ENCODE measurements at regions not wholly inside any gene's neighbourhood (a gene's known extent, or its start where the extent isn't known, plus 50 kb on each side); places are given as distances from the start of the nearest gene placed in this dataset.

DNA sequence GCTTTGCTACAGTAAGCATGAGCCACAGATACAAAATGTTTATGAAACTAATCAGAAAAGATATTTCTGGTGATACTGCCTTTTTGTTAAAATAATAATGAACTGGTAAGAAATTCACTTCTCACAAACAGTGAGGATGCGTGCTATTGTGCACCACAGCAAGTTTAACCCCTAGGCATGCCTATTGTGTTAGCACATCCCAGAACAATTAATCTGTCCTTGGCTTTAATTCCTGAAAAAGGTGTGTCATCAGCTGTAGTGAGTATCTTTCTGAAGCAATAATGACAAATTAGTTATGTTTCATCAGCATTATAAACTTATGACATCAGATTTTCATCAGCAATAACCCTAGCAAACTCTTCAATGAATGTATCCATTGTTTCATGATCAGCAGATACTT lies 1307.2 kb downstream of the EFNA5 start:
- no peak overlapping the region for H2AFZ ChIP-seq (ENCODE audit: insufficient read depth, low read depth, low read length, poor library complexity, severe bottlenecking)
- intact Hi-C loops (cut with micrococcal nuclease) = no loop called here
- no peak overlapping the region for H3K4me2 ChIP-seq (replicated peaks; ENCODE audit: low read depth, low read length, poor library complexity, severe bottlenecking)
- TF ChIP-seq, protein P1, sequence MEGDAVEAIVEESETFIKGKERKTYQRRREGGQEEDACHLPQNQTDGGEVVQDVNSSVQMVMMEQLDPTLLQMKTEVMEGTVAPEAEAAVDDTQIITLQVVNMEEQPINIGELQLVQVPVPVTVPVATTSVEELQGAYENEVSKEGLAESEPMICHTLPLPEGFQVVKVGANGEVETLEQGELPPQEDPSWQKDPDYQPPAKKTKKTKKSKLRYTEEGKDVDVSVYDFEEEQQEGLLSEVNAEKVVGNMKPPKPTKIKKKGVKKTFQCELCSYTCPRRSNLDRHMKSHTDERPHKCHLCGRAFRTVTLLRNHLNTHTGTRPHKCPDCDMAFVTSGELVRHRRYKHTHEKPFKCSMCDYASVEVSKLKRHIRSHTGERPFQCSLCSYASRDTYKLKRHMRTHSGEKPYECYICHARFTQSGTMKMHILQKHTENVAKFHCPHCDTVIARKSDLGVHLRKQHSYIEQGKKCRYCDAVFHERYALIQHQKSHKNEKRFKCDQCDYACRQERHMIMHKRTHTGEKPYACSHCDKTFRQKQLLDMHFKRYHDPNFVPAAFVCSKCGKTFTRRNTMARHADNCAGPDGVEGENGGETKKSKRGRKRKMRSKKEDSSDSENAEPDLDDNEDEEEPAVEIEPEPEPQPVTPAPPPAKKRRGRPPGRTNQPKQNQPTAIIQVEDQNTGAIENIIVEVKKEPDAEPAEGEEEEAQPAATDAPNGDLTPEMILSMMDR (IDR thresholded peaks at IDR 0.05) = no peak
- TF ChIP-seq EZH2 (IDR thresholded peaks at IDR 0.05; ENCODE audit: borderline replicate concordance, insufficient read depth, low read depth, low read length, poor library complexity, severe bottlenecking) = no peak
- no peak for ATAC-seq (ENCODE audit: low read depth)
- DNase-seq = no peak
- H3K9ac ChIP-seq (ENCODE audit: low read length) = no peak overlapping the region
- no peaks in the 10 kb centered on the region for H3K36me3 ChIP-seq (replicated peaks in 1 of 2; ENCODE audit: control extremely low read depth in 1 of 2, control insufficient read depth in 1 of 2, extremely low read depth in 1 of 2, insufficient read depth in 2 of 2, low read length in 1 of 2)
- H3K4me3 ChIP-seq (ENCODE audit: control extremely low read depth in 1 of 5, extremely low read depth in 1 of 5, insufficient read depth in 1 of 5, low read depth in 2 of 5, low read length in 4 of 5) = no peak overlapping the region
- H3K27me3 ChIP-seq (replicated peaks in 1 of 4; ENCODE audit: control extremely low read depth in 1 of 4, control insufficient read depth in 3 of 4, insufficient read depth in 4 of 4, low read length in 3 of 4) = no peaks in the 10 kb centered on the region
- CTCF ChIA-PET = no interaction called here
- H4K20me1 ChIP-seq (ENCODE audit: control insufficient read depth, insufficient read depth, low read length, poor library complexity, severe bottlenecking) = no peaks in the 10 kb centered on the region
- no peaks in the 10 kb centered on the region for H3K4me1 ChIP-seq (ENCODE audit: control insufficient read depth in 2 of 2, insufficient read depth in 2 of 2, low read length in 2 of 2)
- H3K4me1 Mint-ChIP-seq = no peaks in the 10 kb centered on the region
- peaks cover 0 to 3% (median 0%) of the 10 kb centered on the region in 3 donors for H3K9me3 ChIP-seq (ENCODE audit: control extremely low read depth in 1 of 3, control insufficient read depth in 2 of 3, insufficient read depth in 1 of 3, low read length in 2 of 3)
- no peaks in the 10 kb centered on the region for H3K27me3 Mint-ChIP-seq
- H3K79me2 ChIP-seq (ENCODE audit: control insufficient read depth, insufficient read depth, low read length) = no peaks in the 10 kb centered on the region
- peaks cover 8% of the 10 kb centered on the region for H3K9me3 Mint-ChIP-seq (ENCODE audit: insufficient read depth)
- POLR2A ChIA-PET = no interaction called here
- no peak overlapping the region for H3K4me3 Mint-ChIP-seq
- whole genome bisulfite sequencing (ENCODE audit: insufficient coverage) = no CpG with 5 or more reads among the region's 1 CpG
- no peak overlapping the region for H3K27ac ChIP-seq (ENCODE audit: low read length in 2 of 2)
- no peak overlapping the region for H3K27ac Mint-ChIP-seq

DNA sequence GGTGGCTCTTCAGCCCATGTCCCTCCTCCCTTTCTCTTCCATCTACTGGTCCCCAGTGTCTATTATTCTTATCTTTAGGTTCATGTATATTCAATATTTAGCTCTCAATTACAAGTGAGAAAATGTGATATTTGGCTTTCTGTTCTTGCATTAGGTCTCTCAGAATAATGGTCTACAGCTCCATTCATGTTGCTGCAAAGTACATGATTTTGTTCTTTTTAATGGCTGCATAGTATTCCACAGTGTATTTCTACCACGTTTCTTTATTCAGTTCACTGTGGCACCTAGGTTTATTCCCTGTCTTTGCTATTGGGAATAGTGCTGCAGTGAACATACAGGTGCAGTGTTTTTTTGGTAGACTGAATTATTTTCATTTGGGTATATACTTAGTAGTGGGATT lies 1308.8 kb downstream of the EFNA5 start:
- CTCF ChIA-PET = no interaction called here
- H3K9me3 Mint-ChIP-seq (ENCODE audit: insufficient read depth) = peaks cover 4% of the 10 kb centered on the region

More for the DNA sequence above, 1308.8 kb downstream of the EFNA5 start:
- no peaks in the 10 kb centered on the region for H3K36me3 ChIP-seq (replicated peaks in 1 of 2; ENCODE audit: control extremely low read depth in 1 of 2, control insufficient read depth in 1 of 2, extremely low read depth in 1 of 2, insufficient read depth in 2 of 2, low read length in 1 of 2)
- no peaks in the 10 kb centered on the region for H3K79me2 ChIP-seq (ENCODE audit: control insufficient read depth, insufficient read depth, low read length)
- POLR2A ChIA-PET = interaction anchor here (0.7 kb wide), 1 partner anchor 157 kb away, joined by 4 read pairs; no protein-coding TSS in a partner anchor
- H3K4me3 ChIP-seq (ENCODE audit: control extremely low read depth in 1 of 5, extremely low read depth in 1 of 5, insufficient read depth in 1 of 5, low read depth in 2 of 5, low read length in 4 of 5) = no peak overlapping the region
- no peaks in the 10 kb centered on the region for H3K27me3 Mint-ChIP-seq
- TF ChIP-seq, protein P1 (IDR thresholded peaks at IDR 0.05) = no peak
- TF ChIP-seq EZH2 (IDR thresholded peaks at IDR 0.05; ENCODE audit: borderline replicate concordance, insufficient read depth, low read depth, low read length, poor library complexity, severe bottlenecking) = no peak
- H3K27ac Mint-ChIP-seq = no peak overlapping the region
- no peaks in the 10 kb centered on the region for H3K4me1 ChIP-seq (ENCODE audit: control insufficient read depth in 2 of 2, insufficient read depth in 2 of 2, low read length in 2 of 2)
- no peak overlapping the region for H3K4me2 ChIP-seq (replicated peaks; ENCODE audit: low read depth, low read length, poor library complexity, severe bottlenecking)
- intact Hi-C loops (cut with micrococcal nuclease) = no loop called here
- no peak for DNase-seq
- ATAC-seq (ENCODE audit: low read depth) = no peak
- no peak overlapping the region for H3K4me3 Mint-ChIP-seq
- H2AFZ ChIP-seq (ENCODE audit: insufficient read depth, low read depth, low read length, poor library complexity, severe bottlenecking) = no peak overlapping the region
- no peaks in the 10 kb centered on the region for H4K20me1 ChIP-seq (ENCODE audit: control insufficient read depth, insufficient read depth, low read length, poor library complexity, severe bottlenecking)
- WGBS (ENCODE audit: insufficient coverage) = no CpG with 5 or more reads among the region's 1 CpG
- H3K27ac ChIP-seq (ENCODE audit: low read length in 2 of 2) = no peak overlapping the region
- no peak overlapping the region for H3K9ac ChIP-seq (ENCODE audit: low read length)
- H3K9me3 ChIP-seq (ENCODE audit: control extremely low read depth in 1 of 3, control insufficient read depth in 2 of 3, insufficient read depth in 1 of 3, low read length in 2 of 3) = peaks cover 0 to 3% (median 0%) of the 10 kb centered on the region in 3 donors
- H3K4me1 Mint-ChIP-seq = no peaks in the 10 kb centered on the region
- no peaks in the 10 kb centered on the region for H3K27me3 ChIP-seq (replicated peaks in 1 of 4; ENCODE audit: control extremely low read depth in 1 of 4, control insufficient read depth in 3 of 4, insufficient read depth in 4 of 4, low read length in 3 of 4)
